PC-9 (cell line): ENCODE measurements at regions not wholly inside any gene's neighbourhood (a gene's known extent, or its start where the extent isn't known, plus 50 kb on each side); places are given as distances from the start of the nearest gene placed in this dataset.

Experiments
- CTCF ChIP-seq: fragments of 200-600 bp; sonication (generic); conservative IDR thresholded peaks from 2 replicates; pipeline ENCODE4 v1.6.1; 2017; ENCODE audit warnings: mixed run types, antibody characterized with exemption, mild to moderate bottlenecking, moderate library complexity
- EZH2 ChIP-seq: fragments of 200-600 bp; sonication (generic); IDR thresholded peaks from 2 replicates; pipeline ENCODE4 v1.8.0; 2017; ENCODE audit warnings: antibody characterized with exemption, low read depth

- no peak for TF ChIP-seq CTCF
- TF ChIP-seq EZH2: no peak
Measured at GRCh38 chr1:231092380-231092779, 52.3 kb upstream of the FAM89A start.
